Bronchial epithelial cell (primary cell): ENCODE measurements at regions not wholly inside any gene's neighbourhood (a gene's known extent, or its start where the extent isn't known, plus 50 kb on each side); places are given as distances from the start of the nearest gene placed in this dataset.

Experiments
- DNase-seq: peaks from one replicate; pipeline ENCODE4 v3.0.0-alpha.2; 2010; ENCODE audit warnings: low read depth
- FAIRE-seq: peaks from 2 replicates; lab custom pipeline; 2011; peaks lifted over from hg19 to GRCh38; lab: Jason Lieb, UNC
- H3K27me3 ChIP-seq: 2 replicates; pipeline ENCODE4 v1.5.1; 2011; ENCODE audit warnings: low read length; ENCODE audit not compliant: control insufficient read depth, insufficient read depth
- H3K36me3 ChIP-seq: 2 replicates; pipeline ENCODE4 v1.5.1; 2011; ENCODE audit warnings: low read length; ENCODE audit not compliant: control insufficient read depth, insufficient read depth
- H3K4me3 ChIP-seq: 2 replicates; pipeline ENCODE4 v1.5.1; 2011; ENCODE audit warnings: mild to moderate bottlenecking, low read depth, low read length, control low read depth
- CTCF ChIP-seq: IDR thresholded peaks from 2 replicates; pipeline ENCODE4 v1.5.1; 2011; ENCODE audit warnings: mild to moderate bottlenecking, moderate library complexity, low read length, control low read depth, inconsistent platforms; ENCODE audit not compliant: insufficient read depth, severe bottlenecking

GRCh38 chr2:60320724-60321123 lies 232.7 kb downstream of the BCL11A start:
- FAIRE-seq (no peak), DNase-seq (no peak)
- Histone ChIP-seq H3K4me3 (no peak overlapping the region), H3K36me3 (no peaks in the 10 kb centered on the region), H3K27me3 (no peaks in the 10 kb centered on the region)
- no peak for TF ChIP-seq CTCF

- FAIRE-seq (no peak), DNase-seq (no peak)
- H3K4me3 ChIP-seq = no peak overlapping the region
- no peak for TF ChIP-seq CTCF
- no peaks in the 10 kb centered on the region for H3K36me3 ChIP-seq
- H3K27me3 ChIP-seq = no peaks in the 10 kb centered on the region
Measured at GRCh38 chr2:60319031-60319547, 234.4 kb downstream of the BCL11A start.

GRCh38 chr2:60318544-60318943 lies 234.9 kb downstream of the BCL11A start:
- no peak for DNase-seq
- H3K36me3 ChIP-seq = no peaks in the 10 kb centered on the region
- H3K27me3 ChIP-seq = no peaks in the 10 kb centered on the region
- no peak overlapping the region for H3K4me3 ChIP-seq
- no peak for TF ChIP-seq CTCF
- FAIRE-seq = no peak

- DNase-seq = peak; percentile 35
- H3K36me3 ChIP-seq = no peaks in the 10 kb centered on the region
- no peak overlapping the region for H3K4me3 ChIP-seq
- no peak for TF ChIP-seq CTCF
- H3K27me3 ChIP-seq = no peaks in the 10 kb centered on the region
- FAIRE-seq = no peak
Measured at GRCh38 chr2:60317844-60318243, 235.6 kb downstream of the BCL11A start.

GRCh38 chr2:60317034-60317386 lies 236.4 kb downstream of the BCL11A start:
- no peak for DNase-seq
- H3K36me3 ChIP-seq = no peaks in the 10 kb centered on the region
- no peak for TF ChIP-seq CTCF
- no peak for FAIRE-seq
- no peaks in the 10 kb centered on the region for H3K27me3 ChIP-seq
- no peak overlapping the region for H3K4me3 ChIP-seq

- H3K36me3 ChIP-seq = no peaks in the 10 kb centered on the region
- no peak for FAIRE-seq
- H3K4me3 ChIP-seq = no peak overlapping the region
- no peaks in the 10 kb centered on the region for H3K27me3 ChIP-seq
- DNase-seq = no peak
- no peak for TF ChIP-seq CTCF
Measured at GRCh38 chr2:60316381-60317033, 236.9 kb downstream of the BCL11A start.
